A549 (cell line): ENCODE measurements at regions not wholly inside any gene's neighbourhood (a gene's known extent, or its start where the extent isn't known, plus 50 kb on each side); places are given as distances from the start of the nearest gene placed in this dataset.

ENCODE experiments used
- CHD4 ChIP-seq: fragments of 200-600 bp; sonication (generic); IDR thresholded peaks from 2 replicates; pipeline ENCODE4 v1.6.1; 2016; ENCODE audit warnings: antibody characterized with exemption, mild to moderate bottlenecking, borderline replicate concordance
- CTCF ChIP-seq: fragments of >200 bp; sonication (Bioruptor Twin); formaldehyde crosslinking; IDR thresholded peaks from 3 replicates; pipeline ENCODE4 v1.5.1; 2016
- ESRRA ChIP-seq: fragments of 150-350 bp; IDR thresholded peaks from 2 replicates; pipeline ENCODE4 v1.6.1; 2014; ENCODE audit warnings: mild to moderate bottlenecking, low read length, borderline replicate concordance
- JUN ChIP-seq, 2 experiments: fragments of >200 bp; sonication (Bioruptor Twin); formaldehyde crosslinking; IDR thresholded peaks; 2 replicates in 1 of 2; 3 replicates in 1 of 2; pipeline ENCODE4 v1.6.1; 2016 to 2017
- POLR2A ChIP-seq: IDR thresholded peaks from 2 replicates; pipeline ENCODE4 v1.6.1; 2012; ENCODE audit warnings: mild to moderate bottlenecking, low read length
- ZNF302 ChIP-seq: fragments of 250-450 bp; sonication (Bioruptor Pico); IDR thresholded peaks from 2 replicates; pipeline ENCODE4 v1.9.0; 2021; ENCODE audit warnings: inconsistent platforms, mild to moderate bottlenecking, moderate library complexity

GRCh38 chr11:134797411-134798089 lies 385.5 kb upstream of the B3GAT1 start:
- TF ChIP-seq CTCF (no peak), JUN (IDR thresholded peaks at IDR 0.05) (no peak), POLR2A (no peak), CHD4 (no peak), ESRRA (no peak), ZNF302 (CRISPR knock-in tag) (no peak)
